Femur (tissue), 1 donor: ENCODE measurements at regions not wholly inside any gene's neighbourhood (a gene's known extent, or its start where the extent isn't known, plus 50 kb on each side); places are given as distances from the start of the nearest gene placed in this dataset.

Experiments used
- DNase-seq: peaks from one replicate; pipeline ENCODE4 v3.0.0-alpha.2; 2017

GRCh38 chr4:153034681-153035080 is 98.6 kb downstream of the FHDC1 start:
- DNase-seq = no peak

DNA sequence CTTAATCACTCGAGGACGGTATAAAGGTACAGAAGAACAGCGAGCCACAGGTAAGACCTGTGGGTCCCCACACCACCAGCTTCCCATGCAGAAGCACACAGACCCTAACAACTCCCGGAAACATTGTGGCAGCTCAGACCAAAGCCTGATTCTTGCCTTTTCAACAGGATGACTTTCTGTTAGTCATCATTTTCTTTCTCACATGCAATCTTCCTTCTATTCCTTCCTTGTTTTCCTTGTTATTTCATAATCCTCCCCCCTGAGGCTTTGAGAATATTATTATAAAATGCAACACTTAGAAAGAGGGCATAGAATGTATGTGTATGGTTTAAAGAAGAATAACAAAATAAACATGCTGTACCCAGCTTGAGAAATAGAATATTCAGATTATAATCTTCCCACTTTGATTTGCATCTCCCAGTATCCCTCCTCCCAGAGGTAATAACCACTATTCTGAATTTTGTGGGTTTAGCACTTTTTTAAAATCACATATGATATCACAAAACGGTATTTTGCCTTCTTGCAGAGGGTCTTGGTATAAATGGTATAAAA is 100.9 kb downstream of the FHDC1 start:
- DNase-seq = no peak

DNA sequence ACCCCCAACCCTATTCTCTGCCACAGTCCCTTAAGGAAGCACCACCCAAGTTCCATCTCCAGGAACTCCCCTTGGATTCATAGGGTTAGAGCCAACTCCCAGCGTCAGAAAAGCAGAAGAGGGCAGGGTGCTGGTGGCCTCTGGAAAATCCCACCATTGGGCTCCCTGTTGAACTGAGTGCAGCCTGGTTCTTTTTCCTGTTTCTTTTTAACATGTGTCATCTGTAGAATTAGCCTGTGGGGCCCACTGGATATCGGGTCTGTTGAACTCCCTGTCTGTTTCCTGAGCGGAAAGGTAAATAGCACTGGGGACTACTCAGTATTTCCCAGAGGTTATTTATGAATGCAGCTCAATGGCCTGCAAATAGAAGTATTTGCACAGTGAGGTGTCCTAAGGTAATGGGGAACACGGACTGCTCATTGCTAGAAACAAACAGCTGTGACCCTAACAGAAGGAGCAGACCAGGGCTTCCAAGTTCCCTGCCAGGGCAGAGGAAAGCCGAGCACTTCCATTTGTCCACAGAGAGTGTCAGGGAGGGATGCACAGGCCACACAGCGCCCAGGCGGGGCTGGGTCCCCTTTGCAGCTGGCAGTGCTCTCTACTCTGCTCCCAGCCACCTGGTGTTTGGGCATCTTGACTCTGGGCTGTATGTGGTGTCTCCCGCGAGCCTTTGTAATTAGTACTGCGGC is 102.6 kb downstream of the FHDC1 start:
- DNase-seq = no peak

DNA sequence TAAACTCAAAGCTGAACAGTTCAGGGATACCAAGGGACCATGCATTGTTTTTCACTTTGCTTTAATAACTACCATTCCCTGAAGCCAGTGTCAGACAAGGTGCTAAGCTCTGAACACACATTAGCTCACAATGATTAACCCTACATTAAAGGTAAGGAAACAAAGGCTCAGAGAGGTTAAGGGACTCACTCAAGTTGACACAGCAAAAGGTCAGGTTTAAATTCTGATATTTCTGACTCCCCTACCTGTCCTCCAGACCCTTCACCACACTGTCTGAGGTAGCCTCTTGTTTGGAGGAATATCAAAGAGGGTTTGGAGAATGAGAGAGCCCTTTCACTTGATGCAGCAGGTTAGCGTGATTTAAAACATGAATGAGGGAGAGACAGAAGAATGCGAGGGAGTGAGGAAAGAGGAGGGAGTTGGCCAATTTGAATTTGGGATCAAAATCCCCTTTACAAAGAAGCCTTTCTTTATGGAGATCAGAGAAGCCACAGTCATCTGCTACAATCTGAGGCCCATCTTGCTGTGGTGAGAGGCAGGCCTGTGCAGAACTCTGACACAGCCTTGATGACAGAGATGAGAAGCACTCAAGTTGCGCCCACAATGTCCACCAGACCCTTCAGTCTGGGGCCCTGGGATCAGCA is 103.5 kb downstream of the FHDC1 start:
- no peak for DNase-seq

DNA sequence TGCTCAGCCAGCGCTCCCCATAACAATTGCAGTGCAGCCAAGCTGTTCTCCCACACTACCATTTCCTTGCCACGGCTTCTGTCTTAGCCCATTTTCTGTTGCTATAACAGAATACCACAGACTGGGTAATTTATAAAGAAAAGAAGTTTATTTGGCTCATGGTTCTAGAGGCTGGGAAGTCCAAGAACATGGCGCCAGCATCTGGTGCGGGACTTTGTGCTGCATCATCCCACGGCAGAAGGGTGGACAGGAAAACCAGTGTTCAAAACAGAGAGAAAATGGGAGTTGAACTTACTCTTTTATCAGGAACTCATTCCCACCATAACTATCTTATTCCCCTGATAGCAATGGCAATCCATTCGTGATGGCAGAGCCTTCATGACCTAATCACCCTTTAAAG is 104.6 kb downstream of the FHDC1 start:
- DNase-seq = no peak

- no peak for DNase-seq
Observed at GRCh38 chr4:153044036-153044435, 107.9 kb downstream of the FHDC1 start.

DNA sequence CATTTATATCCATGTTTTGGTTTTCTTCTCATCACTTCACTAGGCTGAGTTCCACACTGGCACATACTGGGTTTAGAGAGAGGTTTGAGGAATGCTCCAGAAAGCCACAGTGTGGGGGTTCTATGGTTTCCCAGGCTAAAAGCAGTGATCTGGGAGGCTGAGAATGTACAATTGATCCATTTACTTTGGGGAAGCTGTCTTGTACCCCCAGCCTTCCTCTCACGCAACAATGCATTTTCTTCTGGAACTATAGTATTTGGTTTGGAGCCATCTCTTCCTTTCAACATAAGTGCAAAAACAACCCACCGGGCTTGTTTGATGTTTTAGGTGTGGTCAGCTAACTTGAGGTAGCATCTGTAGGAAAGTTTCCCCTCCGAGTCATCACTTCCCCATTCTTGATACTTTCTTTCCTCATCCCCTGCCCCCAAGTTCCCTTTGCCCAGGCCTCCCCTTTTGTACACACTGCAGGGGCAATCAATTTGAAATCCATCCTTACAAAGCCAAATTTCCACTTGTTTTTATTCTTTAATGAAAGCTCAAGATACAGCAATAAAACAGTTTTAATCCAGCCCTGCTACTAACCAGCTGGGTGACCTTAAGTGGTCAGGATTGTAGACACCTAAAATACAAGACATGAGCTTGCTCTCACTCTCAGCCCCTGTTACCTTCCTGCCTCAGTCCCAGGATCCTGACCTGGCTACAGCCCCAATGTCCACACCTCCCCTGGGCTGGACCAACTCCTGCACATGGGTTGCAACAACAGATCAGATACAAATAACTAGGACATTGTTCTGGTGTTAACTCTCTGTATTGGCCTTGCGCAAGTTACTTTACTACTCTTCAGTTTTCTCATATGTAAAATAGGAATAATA is 109.2 kb downstream of the FHDC1 start:
- no peak for DNase-seq

DNA sequence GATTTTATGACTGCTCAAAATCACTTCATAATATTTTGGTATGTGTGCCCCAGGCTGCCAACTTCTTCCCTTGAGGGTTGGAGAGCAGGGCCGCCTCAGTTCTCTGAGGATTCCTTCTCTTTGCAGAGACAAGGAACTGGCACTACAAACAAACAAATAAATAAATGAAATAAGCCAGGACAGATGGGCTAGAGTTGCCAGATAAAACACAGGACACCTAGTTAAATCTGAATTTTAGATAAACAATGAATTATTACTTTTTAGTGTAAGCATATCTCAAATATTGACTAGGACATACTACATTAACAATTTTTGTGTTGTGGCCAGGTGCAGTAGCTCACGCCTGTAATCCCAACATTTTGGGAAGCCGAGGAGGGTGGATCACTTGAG is 122.5 kb downstream of the FHDC1 start:
- no peak for DNase-seq

DNA sequence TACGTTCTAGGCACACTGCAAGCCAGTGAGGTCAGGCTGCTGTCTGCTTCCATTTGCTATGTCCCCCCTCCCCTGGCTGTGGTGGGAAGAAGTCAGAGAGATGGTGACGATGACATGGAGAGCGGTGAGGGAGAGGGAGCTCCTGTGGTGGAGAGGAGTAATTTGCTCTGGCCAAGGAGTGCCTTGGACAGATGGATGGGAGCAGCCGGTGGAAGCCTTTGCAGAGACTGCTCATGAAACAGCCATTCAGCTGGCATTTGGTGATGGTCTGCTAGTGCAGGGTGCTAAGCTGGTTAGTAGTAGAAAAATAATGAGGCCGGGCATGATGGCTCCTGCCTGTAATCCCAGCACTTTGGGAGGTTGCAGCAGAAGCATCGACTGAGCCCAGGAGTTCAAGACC is 124.1 kb downstream of the FHDC1 start:
- no peak for DNase-seq

- no peak for DNase-seq
Observed at GRCh38 chr4:153061971-153062370, 125.8 kb downstream of the FHDC1 start.

GRCh38 chr4:153062652-153063168 is 126.6 kb downstream of the FHDC1 start:
- no peak for DNase-seq

GRCh38 chr4:153063490-153063889 is 127.4 kb downstream of the FHDC1 start:
- no peak for DNase-seq

DNA sequence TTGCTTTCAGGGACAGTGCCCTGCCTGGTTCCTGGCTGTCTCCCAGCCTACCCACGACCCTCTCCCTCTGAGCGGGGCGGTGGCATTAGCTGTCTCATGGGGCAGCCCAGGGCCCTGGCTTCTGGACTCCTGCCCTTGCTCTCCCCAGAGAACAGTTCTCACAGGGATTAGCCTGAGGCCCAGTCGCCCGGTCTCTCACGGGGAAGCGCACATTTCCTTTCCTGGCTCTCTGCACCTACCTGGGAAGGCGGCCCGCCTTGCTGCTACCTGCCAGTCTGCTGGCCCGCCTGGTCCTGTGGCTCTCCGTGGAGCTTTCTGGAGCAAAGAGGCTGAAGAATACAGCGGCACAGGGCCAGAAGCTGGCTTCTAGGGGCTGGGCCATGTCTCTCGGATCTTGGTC is 128.4 kb downstream of the FHDC1 start:
- DNase-seq = no peak

GRCh38 chr4:153065276-153065675 is 129.2 kb downstream of the FHDC1 start:
- no peak for DNase-seq

DNA sequence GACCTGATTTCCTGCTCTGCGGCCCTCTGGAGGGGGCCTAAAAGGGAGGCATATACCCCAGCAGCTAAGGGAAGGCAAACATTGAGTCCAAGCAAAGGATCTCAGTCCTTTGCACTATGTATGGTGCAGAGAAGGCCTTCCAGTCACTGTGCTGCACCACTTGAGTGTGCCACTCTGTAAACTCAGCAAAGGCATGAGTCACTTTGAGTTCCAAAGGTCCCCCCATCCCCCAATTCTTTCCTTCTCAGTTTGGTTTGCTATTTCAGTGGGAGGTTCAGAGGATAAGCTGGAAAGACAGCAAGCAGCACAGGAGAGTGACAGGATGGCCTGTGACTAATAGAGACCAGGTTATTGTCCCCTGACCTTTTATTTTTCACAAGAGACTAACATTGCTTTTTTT is 131.3 kb downstream of the FHDC1 start:
- no peak for DNase-seq

GRCh38 chr4:153068751-153069150 is 132.6 kb downstream of the FHDC1 start:
- DNase-seq = no peak

- DNase-seq = no peak
Observed at GRCh38 chr4:153071958-153072598, 132.2 kb upstream of the TRIM2 start.

- no peak for DNase-seq
Observed at GRCh38 chr4:153072661-153073060, 131.6 kb upstream of the TRIM2 start.

- no peak for DNase-seq
Observed at GRCh38 chr4:153074486-153074885, 129.8 kb upstream of the TRIM2 start.

GRCh38 chr4:153074936-153075630 is 129.2 kb upstream of the TRIM2 start:
- no peak for DNase-seq

DNA sequence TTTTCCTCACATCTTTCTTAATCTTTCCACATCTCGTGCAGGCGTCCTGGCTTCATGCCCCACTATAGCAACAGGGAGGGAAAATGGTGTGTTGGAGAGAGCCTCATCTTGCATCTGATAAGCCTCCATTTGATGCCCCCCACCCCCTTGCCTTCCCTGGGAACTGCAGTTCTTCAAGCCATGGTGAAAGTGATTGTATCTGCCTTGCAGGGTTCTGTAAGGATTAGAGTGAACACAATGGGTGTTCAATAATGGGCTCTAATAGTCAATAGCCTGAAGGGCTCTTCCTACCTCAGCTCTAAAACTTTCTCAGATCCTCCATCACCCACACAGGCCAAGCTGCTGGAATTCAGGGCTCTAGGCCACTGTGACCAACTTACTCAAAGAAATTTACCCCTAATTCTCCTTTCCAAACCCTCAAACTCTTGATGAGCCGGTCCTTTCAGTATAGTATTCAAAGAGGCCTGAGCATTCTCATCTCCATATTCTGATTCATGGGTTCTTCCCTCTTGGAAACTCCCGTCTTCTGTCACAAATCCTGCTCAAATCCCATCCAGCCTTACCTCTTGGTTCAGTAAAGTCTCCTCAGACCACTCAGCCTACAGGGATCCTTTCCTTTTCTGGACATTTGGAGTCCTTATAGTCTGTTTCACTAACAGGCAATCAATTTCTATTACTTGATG is 128.3 kb upstream of the TRIM2 start:
- no peak for DNase-seq

GRCh38 chr4:153076861-153077260 is 127.4 kb upstream of the TRIM2 start:
- no peak for DNase-seq
